Prostate gland (tissue), 2 donors: ENCODE measurements at regions not wholly inside any gene's neighbourhood (a gene's known extent, or its start where the extent isn't known, plus 50 kb on each side); places are given as distances from the start of the nearest gene placed in this dataset.

Source experiments
- POLR2A ChIP-seq: fragments of 450-650 bp; IDR thresholded peaks from one replicate; pipeline ENCODE4 v1.6.1; 2016; ENCODE audit warnings: antibody characterized with exemption, mild to moderate bottlenecking
- TF ChIP-seq, protein P1 (sequence below), 4 experiments: fragments of 200-600 bp in 2 of 4; fragments of 450-650 bp in 2 of 4; sonication (generic) in 2 of 4; IDR thresholded peaks; 1 replicate in 3 of 4; 2 replicates in 1 of 4; pipeline ENCODE4 v1.5.1; 2016 to 2019; ENCODE audit warnings: antibody characterized with exemption in 4 of 4, mild to moderate bottlenecking in 2 of 4, moderate library complexity in 2 of 4

DNA sequence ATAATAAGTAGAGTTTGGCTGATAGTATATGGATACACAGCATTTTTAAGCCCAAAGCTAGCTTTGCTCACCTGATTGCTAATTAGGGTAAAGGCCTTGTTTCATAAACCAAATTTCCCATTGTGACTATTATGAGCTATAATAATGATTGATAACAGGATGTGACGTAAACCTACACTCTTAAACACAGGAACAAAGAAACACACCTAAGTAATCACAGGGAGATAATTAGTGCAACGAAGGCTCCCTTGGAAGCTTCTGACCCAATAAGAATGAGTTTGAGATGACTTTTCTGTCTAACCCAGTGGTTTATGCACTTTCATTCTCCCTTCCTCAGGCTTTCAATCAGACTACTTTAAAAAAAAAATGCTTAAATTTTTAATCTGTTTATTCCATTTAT lies 683.2 kb downstream of the SATB2 start:
- TF ChIP-seq, protein P1, sequence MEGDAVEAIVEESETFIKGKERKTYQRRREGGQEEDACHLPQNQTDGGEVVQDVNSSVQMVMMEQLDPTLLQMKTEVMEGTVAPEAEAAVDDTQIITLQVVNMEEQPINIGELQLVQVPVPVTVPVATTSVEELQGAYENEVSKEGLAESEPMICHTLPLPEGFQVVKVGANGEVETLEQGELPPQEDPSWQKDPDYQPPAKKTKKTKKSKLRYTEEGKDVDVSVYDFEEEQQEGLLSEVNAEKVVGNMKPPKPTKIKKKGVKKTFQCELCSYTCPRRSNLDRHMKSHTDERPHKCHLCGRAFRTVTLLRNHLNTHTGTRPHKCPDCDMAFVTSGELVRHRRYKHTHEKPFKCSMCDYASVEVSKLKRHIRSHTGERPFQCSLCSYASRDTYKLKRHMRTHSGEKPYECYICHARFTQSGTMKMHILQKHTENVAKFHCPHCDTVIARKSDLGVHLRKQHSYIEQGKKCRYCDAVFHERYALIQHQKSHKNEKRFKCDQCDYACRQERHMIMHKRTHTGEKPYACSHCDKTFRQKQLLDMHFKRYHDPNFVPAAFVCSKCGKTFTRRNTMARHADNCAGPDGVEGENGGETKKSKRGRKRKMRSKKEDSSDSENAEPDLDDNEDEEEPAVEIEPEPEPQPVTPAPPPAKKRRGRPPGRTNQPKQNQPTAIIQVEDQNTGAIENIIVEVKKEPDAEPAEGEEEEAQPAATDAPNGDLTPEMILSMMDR (IDR thresholded peaks at IDR 0.05): no peak
- TF ChIP-seq POLR2A: no peak
